ENCODE measurements at regions not wholly inside any gene's neighbourhood (a gene's known extent, or its start where the extent isn't known, plus 50 kb on each side); places are given as distances from the start of the nearest gene placed in this dataset.

DNA sequence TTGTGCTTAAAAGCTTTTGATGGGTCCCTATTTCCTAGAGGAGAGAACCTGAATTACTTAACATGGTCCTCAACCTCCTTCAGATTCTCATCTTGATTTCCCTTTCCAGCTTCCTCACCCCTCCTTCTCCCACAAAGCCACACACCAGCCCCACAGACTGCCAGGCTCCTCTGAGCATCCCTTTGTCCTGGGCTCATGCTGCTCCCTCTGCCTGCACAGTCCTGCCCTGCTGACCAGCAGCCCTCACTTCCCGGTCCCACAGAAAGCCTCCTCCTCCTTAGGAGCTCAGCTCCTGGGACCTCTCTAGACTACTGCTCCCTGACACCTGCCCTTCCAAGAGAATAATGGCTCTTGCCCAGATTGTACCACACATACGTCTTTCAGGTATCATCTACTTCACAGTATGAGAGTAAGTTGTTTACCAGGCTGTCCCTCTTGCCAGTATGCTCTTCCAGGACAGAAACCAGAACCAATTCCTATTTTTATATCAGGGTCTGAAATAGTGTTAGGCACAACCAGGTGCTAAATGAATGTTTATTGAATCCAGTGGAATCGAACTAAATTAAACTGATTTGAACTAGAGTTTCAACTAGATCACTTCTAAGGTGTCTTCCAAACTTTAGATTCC lies 373.4 kb downstream of the LMX1A start:
- intact Hi-C loops (cut with micrococcal nuclease; ENCODE audit: unreplicated experiment) = no loop called here
- TF ChIP-seq ATF7-NPFF (CRISPR knock-in tag; IDR thresholded peaks at IDR 0.05; ENCODE audit: low read depth) (no peak), REPIN1 (CRISPR knock-in tag; IDR thresholded peaks at IDR 0.05; ENCODE audit: borderline replicate concordance, low read depth) (no peak), ZNF274 (CRISPR knock-in tag; IDR thresholded peaks at IDR 0.05) (no peak), KLF6 (CRISPR knock-in tag; IDR thresholded peaks at IDR 0.05) (no peak), SP5 (CRISPR knock-in tag; IDR thresholded peaks at IDR 0.05; ENCODE audit: borderline replicate concordance, low read depth) (no peak), CBX1 (IDR thresholded peaks at IDR 0.05; ENCODE audit: low read depth) (no peak), ZNF737 (CRISPR knock-in tag; IDR thresholded peaks at IDR 0.05; ENCODE audit: borderline replicate concordance) (no peak)
- TF ChIP-seq, protein P1, sequence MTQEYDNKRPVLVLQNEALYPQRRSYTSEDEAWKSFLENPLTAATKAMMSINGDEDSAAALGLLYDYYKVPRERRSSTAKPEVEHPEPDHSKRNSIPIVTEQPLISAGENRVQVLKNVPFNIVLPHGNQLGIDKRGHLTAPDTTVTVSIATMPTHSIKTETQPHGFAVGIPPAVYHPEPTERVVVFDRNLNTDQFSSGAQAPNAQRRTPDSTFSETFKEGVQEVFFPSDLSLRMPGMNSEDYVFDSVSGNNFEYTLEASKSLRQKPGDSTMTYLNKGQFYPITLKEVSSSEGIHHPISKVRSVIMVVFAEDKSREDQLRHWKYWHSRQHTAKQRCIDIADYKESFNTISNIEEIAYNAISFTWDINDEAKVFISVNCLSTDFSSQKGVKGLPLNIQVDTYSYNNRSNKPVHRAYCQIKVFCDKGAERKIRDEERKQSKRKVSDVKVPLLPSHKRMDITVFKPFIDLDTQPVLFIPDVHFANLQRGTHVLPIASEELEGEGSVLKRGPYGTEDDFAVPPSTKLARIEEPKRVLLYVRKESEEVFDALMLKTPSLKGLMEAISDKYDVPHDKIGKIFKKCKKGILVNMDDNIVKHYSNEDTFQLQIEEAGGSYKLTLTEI (CRISPR knock-in tag; conservative IDR thresholded peaks at IDR 0.05) = no peak
- TF ChIP-seq, protein P2, sequence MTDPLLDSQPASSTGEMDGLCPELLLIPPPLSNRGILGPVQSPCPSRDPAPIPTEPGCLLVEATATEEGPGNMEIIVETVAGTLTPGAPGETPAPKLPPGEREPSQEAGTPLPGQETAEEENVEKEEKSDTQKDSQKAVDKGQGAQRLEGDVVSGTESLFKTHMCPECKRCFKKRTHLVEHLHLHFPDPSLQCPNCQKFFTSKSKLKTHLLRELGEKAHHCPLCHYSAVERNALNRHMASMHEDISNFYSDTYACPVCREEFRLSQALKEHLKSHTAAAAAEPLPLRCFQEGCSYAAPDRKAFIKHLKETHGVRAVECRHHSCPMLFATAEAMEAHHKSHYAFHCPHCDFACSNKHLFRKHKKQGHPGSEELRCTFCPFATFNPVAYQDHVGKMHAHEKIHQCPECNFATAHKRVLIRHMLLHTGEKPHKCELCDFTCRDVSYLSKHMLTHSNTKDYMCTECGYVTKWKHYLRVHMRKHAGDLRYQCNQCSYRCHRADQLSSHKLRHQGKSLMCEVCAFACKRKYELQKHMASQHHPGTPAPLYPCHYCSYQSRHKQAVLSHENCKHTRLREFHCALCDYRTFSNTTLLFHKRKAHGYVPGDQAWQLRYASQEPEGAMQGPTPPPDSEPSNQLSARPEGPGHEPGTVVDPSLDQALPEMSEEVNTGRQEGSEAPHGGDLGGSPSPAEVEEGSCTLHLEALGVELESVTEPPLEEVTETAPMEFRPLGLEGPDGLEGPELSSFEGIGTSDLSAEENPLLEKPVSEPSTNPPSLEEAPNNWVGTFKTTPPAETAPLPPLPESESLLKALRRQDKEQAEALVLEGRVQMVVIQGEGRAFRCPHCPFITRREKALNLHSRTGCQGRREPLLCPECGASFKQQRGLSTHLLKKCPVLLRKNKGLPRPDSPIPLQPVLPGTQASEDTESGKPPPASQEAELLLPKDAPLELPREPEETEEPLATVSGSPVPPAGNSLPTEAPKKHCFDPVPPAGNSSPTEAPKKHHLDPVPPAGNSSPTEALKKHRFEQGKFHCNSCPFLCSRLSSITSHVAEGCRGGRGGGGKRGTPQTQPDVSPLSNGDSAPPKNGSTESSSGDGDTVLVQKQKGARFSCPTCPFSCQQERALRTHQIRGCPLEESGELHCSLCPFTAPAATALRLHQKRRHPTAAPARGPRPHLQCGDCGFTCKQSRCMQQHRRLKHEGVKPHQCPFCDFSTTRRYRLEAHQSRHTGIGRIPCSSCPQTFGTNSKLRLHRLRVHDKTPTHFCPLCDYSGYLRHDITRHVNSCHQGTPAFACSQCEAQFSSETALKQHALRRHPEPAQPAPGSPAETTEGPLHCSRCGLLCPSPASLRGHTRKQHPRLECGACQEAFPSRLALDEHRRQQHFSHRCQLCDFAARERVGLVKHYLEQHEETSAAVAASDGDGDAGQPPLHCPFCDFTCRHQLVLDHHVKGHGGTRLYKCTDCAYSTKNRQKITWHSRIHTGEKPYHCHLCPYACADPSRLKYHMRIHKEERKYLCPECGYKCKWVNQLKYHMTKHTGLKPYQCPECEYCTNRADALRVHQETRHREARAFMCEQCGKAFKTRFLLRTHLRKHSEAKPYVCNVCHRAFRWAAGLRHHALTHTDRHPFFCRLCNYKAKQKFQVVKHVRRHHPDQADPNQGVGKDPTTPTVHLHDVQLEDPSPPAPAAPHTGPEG (CRISPR knock-in tag; IDR thresholded peaks at IDR 0.05) = no peak
- TF ChIP-seq, protein P3, sequence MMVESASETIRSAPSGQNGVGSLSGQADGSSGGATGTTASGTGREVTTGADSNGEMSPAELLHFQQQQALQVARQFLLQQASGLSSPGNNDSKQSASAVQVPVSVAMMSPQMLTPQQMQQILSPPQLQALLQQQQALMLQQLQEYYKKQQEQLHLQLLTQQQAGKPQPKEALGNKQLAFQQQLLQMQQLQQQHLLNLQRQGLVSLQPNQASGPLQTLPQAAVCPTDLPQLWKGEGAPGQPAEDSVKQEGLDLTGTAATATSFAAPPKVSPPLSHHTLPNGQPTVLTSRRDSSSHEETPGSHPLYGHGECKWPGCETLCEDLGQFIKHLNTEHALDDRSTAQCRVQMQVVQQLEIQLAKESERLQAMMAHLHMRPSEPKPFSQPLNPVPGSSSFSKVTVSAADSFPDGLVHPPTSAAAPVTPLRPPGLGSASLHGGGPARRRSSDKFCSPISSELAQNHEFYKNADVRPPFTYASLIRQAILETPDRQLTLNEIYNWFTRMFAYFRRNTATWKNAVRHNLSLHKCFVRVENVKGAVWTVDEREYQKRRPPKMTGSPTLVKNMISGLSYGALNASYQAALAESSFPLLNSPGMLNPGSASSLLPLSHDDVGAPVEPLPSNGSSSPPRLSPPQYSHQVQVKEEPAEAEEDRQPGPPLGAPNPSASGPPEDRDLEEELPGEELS (CRISPR knock-in tag; IDR thresholded peaks at IDR 0.05) = no peak
- TF ChIP-seq, protein P4, sequence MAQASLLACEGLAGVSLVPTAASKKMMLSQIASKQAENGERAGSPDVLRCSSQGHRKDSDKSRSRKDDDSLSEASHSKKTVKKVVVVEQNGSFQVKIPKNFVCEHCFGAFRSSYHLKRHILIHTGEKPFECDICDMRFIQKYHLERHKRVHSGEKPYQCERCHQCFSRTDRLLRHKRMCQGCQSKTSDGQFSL (CRISPR knock-in tag; IDR thresholded peaks at IDR 0.05) = no peak
- POLR2A ChIA-PET = no interaction called here
- no peak overlapping the region for H3K4me3 ChIP-seq (replicated peaks in 1 of 3; ENCODE audit: insufficient read depth in 1 of 3, low read depth in 2 of 3, low read length in 3 of 3)
- H3K4me2 ChIP-seq (ENCODE audit: low read depth, low read length) = no peak overlapping the region
- H3K27ac ChIP-seq (ENCODE audit: extremely low read length, insufficient read depth, low read length) = no peak overlapping the region
- in situ Hi-C loops (cut with HindIII; ENCODE audit: extremely low pct_ligation_motif_present, low pct_unique_long_range_greater_than_20kb) = no loop called here
- H2AFZ ChIP-seq (ENCODE audit: low read length) = no peak overlapping the region
- H3K27me3 ChIP-seq (ENCODE audit: control insufficient read depth in 1 of 2, insufficient read depth in 2 of 2, low read length in 2 of 2) = no peaks in the 10 kb centered on the region
- WGBS (ENCODE audit: low lambda C conversion rate) = 6% methylated on average over 3 of the region's 3 CpGs
- DNase-seq (ENCODE audit: low spot score) (no peak), FAIRE-seq (no peak), ATAC-seq (no peak)
- no peaks in the 10 kb centered on the region for H3K79me2 ChIP-seq (ENCODE audit: insufficient read depth, low read length)
- no peaks in the 10 kb centered on the region for H3K4me1 ChIP-seq (ENCODE audit: insufficient read depth, low read length)
- CTCF ChIA-PET (ENCODE audit: low intra/inter-chr PET ratio, low total read pairs) = no interaction called here
- H3K36me3 ChIP-seq (replicated peaks in 1 of 2; ENCODE audit: control insufficient read depth in 1 of 2, insufficient read depth in 2 of 2, low read length in 2 of 2) = no peaks in the 10 kb centered on the region
- no peaks in the 10 kb centered on the region for H3K9me3 ChIP-seq (ENCODE audit: low read length)
- no TSS peak for BruUV-seq (replicated peaks)
- H3K9ac ChIP-seq (ENCODE audit: insufficient read depth, low read depth, low read length) = no peak overlapping the region
- H4K20me1 ChIP-seq (ENCODE audit: insufficient read depth, low read length) = no peaks in the 10 kb centered on the region
